Memory B cell (primary cell): ENCODE measurements at regions not wholly inside any gene's neighbourhood (a gene's known extent, or its start where the extent isn't known, plus 50 kb on each side); places are given as distances from the start of the nearest gene placed in this dataset.
"Not testable (repeated sequence)": the region's sequence is repeated elsewhere in the genome, so short reads cannot be mapped to it uniquely, and the experiment has no call there.

Experiments used
- ATAC-seq: fragments of 150-1000 bp; cut with Tn5 transposase; 2 replicates; pipeline ENCODE4 v1.10.0; 2021; ENCODE audit warnings: low read depth, mild to moderate bottlenecking, moderate library complexity
- DNase-seq, 2 donors: peaks; one replicate each; pipeline ENCODE4 v3.0.0; 2022; ENCODE audit warnings: low spot score in 2 of 2
- H3K27ac Mint-ChIP-seq: one replicate; pipeline ENCODE4 v1.8.0; 2022; ENCODE audit warnings: mild to moderate bottlenecking, moderate library complexity, mixed read lengths
- H3K27me3 Mint-ChIP-seq: one replicate; pipeline ENCODE4 v1.8.0; 2022; ENCODE audit warnings: mixed read lengths
- H3K36me3 Mint-ChIP-seq: one replicate; pipeline ENCODE4 v1.8.0; 2022; ENCODE audit warnings: mild to moderate bottlenecking, mixed read lengths
- H3K4me1 Mint-ChIP-seq: one replicate; pipeline ENCODE4 v1.8.0; 2022; ENCODE audit warnings: mixed read lengths
- H3K4me3 Mint-ChIP-seq: one replicate; pipeline ENCODE4 v1.8.0; 2022; ENCODE audit warnings: mild to moderate bottlenecking, moderate library complexity, mixed read lengths
- H3K9me3 Mint-ChIP-seq: one replicate; pipeline ENCODE4 v1.8.0; 2022; ENCODE audit warnings: mixed read lengths

DNA sequence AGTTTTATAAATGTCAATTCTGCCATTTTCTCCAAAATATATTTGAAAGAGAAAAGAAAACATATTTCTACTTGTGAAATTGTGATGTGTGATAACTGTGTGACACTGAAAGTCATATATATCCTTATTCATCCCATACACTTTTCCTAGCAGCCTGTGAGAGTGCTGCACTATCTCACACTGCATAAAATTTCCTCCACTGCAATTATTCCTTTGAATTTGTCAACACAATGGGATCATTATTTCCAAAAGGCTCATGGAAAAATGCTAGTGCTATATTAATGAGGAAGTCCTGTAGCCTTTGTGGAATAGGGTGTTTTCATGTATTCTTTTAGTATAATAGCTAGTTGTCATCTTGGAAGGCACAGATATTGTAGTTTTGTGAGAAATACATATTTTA lies 504.1 kb downstream of the RPL10L start:
- ATAC-seq, result no peak
- H3K27me3 Mint-ChIP-seq, result no peaks in the 10 kb centered on the region
- H3K36me3 Mint-ChIP-seq, result no peaks in the 10 kb centered on the region
- H3K27ac Mint-ChIP-seq, result no peak overlapping the region
- no peak for DNase-seq
- no peaks in the 10 kb centered on the region for H3K4me1 Mint-ChIP-seq
- H3K4me3 Mint-ChIP-seq, result no peak overlapping the region
- H3K9me3 Mint-ChIP-seq, result peaks cover 12% of the 10 kb centered on the region

DNA sequence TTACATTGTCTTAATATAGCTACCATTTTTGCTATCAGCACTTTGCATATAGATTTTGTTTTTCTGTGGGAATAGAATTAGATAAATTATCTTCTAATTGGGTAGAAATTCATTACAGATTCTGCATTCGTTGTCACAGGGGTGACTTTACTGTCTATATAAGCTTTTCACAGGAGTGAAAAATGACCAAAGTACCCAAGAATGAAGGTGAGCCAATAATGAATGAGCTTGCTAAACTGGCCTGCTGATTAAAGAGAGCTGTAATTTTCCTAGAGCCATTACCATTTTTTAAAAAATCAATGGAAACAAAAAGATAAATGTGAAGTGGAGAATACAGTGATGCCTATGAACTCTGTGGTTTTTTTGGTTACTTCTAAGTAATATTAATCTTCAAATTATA lies 504.6 kb downstream of the RPL10L start:
- DNase-seq, result no peak
- H3K4me3 Mint-ChIP-seq, result no peak overlapping the region
- H3K36me3 Mint-ChIP-seq, result no peaks in the 10 kb centered on the region
- H3K9me3 Mint-ChIP-seq, result peaks cover 12% of the 10 kb centered on the region
- H3K27me3 Mint-ChIP-seq, result no peaks in the 10 kb centered on the region
- ATAC-seq, result no peak
- no peak overlapping the region for H3K27ac Mint-ChIP-seq
- no peaks in the 10 kb centered on the region for H3K4me1 Mint-ChIP-seq

DNA sequence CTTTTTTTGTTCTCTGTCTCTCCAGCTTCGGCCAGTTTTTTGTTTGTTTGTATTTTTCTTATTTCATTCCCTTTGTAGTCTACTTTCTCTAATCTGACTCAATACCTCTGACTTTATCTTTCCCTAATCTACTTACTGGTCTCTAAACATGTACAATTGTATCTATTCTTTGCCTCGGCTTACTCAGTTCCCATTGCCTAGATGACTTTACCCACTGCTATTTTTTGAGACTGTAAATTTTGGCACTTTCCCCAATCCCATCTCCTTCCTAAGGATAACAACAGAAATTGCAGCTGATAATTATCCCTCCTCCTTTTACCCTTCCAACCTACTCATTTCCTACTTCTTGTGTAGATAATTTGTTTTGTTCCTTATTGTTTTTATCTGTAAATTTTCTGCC lies 511.1 kb downstream of the RPL10L start:
- no peak for ATAC-seq
- H3K4me1 Mint-ChIP-seq, result no peaks in the 10 kb centered on the region
- no peak overlapping the region for H3K4me3 Mint-ChIP-seq
- no peak for DNase-seq
- no peak overlapping the region for H3K27ac Mint-ChIP-seq
- H3K27me3 Mint-ChIP-seq, result no peaks in the 10 kb centered on the region
- H3K9me3 Mint-ChIP-seq, result peaks cover 8% of the 10 kb centered on the region
- H3K36me3 Mint-ChIP-seq, result no peaks in the 10 kb centered on the region

DNA sequence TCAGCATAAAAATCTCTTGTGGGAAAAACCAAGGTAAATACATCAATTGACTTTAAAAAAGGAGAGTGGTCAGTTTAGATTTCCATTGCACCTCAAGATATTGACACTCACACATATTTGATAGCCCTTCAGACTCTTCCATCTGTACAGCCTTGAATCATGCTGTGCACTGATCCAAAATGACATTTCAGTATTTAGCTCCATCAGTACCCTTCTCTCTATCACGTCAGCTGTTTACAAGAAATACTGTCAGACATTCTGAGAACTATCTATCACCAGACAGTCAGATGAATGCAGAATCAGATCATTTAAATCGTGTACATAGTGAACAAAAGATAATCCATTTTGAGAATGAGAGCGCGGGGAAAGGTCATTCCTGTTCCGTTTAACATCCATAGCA lies 511.9 kb downstream of the RPL10L start:
- H3K36me3 Mint-ChIP-seq, result no peaks in the 10 kb centered on the region
- H3K27ac Mint-ChIP-seq, result no peak overlapping the region
- peaks cover 6% of the 10 kb centered on the region for H3K9me3 Mint-ChIP-seq
- ATAC-seq, result no peak
- no peaks in the 10 kb centered on the region for H3K27me3 Mint-ChIP-seq
- no peak overlapping the region for H3K4me3 Mint-ChIP-seq
- DNase-seq, result no peak
- no peaks in the 10 kb centered on the region for H3K4me1 Mint-ChIP-seq

DNA sequence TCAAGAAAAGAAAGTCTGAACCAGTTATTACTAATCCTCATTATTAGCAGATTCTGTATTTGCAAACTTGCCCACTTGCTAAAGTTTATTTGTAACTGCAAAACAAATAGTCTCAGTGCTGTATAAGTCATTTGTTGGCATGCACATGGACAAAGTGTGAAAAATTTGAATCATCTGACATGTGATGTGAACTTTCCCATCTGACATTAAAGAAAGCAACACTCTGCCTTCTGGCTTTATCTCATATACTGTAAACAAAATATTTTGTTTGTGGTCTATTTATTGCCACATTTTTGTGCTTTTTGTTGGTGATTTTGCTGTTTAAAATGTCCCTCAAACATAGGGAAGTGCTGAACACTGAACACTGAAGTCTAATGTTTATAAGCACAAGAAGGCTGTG lies 513.8 kb downstream of the RPL10L start:
- ATAC-seq (no peak), DNase-seq (no peak)
- no peaks in the 10 kb centered on the region for H3K27me3 Mint-ChIP-seq
- H3K9me3 Mint-ChIP-seq, result peaks cover 8% of the 10 kb centered on the region
- H3K4me1 Mint-ChIP-seq, result no peaks in the 10 kb centered on the region
- H3K4me3 Mint-ChIP-seq, result no peak overlapping the region
- H3K36me3 Mint-ChIP-seq, result no peaks in the 10 kb centered on the region
- no peak overlapping the region for H3K27ac Mint-ChIP-seq

DNA sequence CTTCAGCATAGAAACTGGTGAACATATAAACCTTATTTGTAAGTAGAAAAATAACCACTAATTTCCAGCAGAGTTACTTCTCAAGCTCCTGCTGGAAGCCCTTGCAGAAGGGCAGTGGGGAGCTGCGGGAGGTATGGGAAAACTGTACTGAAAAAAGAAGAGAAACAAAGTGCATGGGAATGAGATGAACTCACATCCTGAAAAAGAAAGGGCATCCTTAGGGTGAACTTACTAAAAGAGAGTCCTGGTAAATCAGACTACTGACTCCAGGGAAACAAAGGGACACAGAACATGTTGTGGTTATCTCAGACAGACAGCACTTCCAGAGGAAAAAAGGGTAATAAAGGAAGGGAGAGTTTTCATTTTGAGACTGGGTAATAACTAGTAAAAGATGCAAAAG lies 515.1 kb downstream of the RPL10L start:
- H3K36me3 Mint-ChIP-seq, result no peaks in the 10 kb centered on the region
- H3K27ac Mint-ChIP-seq, result no peak overlapping the region
- no peak for DNase-seq
- H3K27me3 Mint-ChIP-seq, result no peaks in the 10 kb centered on the region
- ATAC-seq, result no peak
- H3K4me3 Mint-ChIP-seq, result no peak overlapping the region
- H3K4me1 Mint-ChIP-seq, result no peaks in the 10 kb centered on the region
- H3K9me3 Mint-ChIP-seq, result peaks cover 8% of the 10 kb centered on the region

GRCh38 chr14:46108228-46108627 lies 543.4 kb downstream of the RPL10L start:
- Mint-ChIP-seq H3K4me3 (no peak overlapping the region), H3K4me1 (no peaks in the 10 kb centered on the region), H3K27ac (no peak overlapping the region), H3K27me3 (no peaks in the 10 kb centered on the region), H3K9me3 (peaks cover 16% of the 10 kb centered on the region), H3K36me3 (no peaks in the 10 kb centered on the region)
- DNase-seq, result no peak
- ATAC-seq, result no peak

- not testable (repeated sequence) for H3K27me3 Mint-ChIP-seq, H3K27ac Mint-ChIP-seq, H3K36me3 Mint-ChIP-seq, DNase-seq, H3K4me3 Mint-ChIP-seq, H3K9me3 Mint-ChIP-seq, ATAC-seq, H3K4me1 Mint-ChIP-seq
Measured at GRCh38 chr14:46100901-46101300, 550.7 kb downstream of the RPL10L start.

DNA sequence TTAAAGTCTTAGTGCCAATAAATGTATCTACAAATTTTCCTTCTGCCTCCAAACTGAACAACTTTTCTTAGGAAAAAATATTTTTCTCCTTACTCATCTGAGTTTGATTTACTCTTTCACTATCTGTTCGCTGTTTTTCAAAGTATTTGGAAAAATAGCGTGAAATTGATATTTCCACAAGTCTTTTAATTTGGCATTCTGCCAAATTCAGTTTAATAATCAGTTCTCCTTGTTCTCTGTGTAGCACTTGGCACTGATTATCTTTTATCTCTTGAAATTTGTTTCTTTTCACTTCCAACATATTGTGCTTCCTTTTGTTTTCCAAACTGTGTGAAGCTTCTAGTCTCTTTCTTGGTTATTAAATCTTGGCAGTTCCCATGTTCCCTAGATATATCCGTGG lies 559.8 kb downstream of the RPL10L start:
- ATAC-seq (no peak), DNase-seq (no peak)
- H3K27ac Mint-ChIP-seq, result no peak overlapping the region
- H3K36me3 Mint-ChIP-seq, result no peaks in the 10 kb centered on the region
- H3K27me3 Mint-ChIP-seq, result no peaks in the 10 kb centered on the region
- no peaks in the 10 kb centered on the region for H3K4me1 Mint-ChIP-seq
- no peaks in the 10 kb centered on the region for H3K9me3 Mint-ChIP-seq
- H3K4me3 Mint-ChIP-seq, result no peak overlapping the region

DNA sequence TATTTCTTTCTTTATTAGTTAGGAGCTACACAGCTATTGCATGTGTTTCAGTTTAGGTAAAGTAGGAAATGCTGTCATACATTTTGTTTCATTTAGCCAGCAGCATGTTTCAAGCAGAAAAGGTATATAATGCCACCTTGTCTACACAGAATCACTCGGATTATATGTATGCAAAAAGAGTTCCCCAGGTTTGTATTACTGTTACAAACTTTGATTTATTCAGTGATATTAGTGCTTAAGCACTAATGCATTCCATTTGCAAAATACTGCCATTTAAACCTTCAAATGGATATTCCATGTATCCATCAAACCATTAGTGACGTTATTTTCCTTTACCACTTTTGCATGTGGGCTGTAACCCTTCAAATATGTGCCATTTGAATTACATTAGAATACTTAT lies 564.0 kb downstream of the RPL10L start:
- ATAC-seq, result no peak
- Mint-ChIP-seq H3K27me3 (no peaks in the 10 kb centered on the region), H3K36me3 (no peaks in the 10 kb centered on the region), H3K4me3 (no peak overlapping the region), H3K9me3 (peaks cover 2% of the 10 kb centered on the region), H3K27ac (no peak overlapping the region), H3K4me1 (no peaks in the 10 kb centered on the region)
- DNase-seq, result no peak

GRCh38 chr14:46074061-46074460 lies 577.5 kb downstream of the RPL10L start:
- Mint-ChIP-seq H3K9me3 (no peaks in the 10 kb centered on the region), H3K4me3 (no peak overlapping the region)
- no peak for ATAC-seq

GRCh38 chr14:46063872-46064271 lies 587.7 kb downstream of the RPL10L start:
- no peaks in the 10 kb centered on the region for H3K27me3 Mint-ChIP-seq
- no peak overlapping the region for H3K4me3 Mint-ChIP-seq
- H3K27ac Mint-ChIP-seq, result no peak overlapping the region
- no peak for DNase-seq
- no peaks in the 10 kb centered on the region for H3K4me1 Mint-ChIP-seq
- peaks cover 2% of the 10 kb centered on the region for H3K9me3 Mint-ChIP-seq
- H3K36me3 Mint-ChIP-seq, result no peaks in the 10 kb centered on the region
- no peak for ATAC-seq

More at GRCh38 chr14:46074061-46074460, 577.5 kb downstream of the RPL10L start:
- Mint-ChIP-seq H3K27me3 (no peaks in the 10 kb centered on the region), H3K4me1 (no peaks in the 10 kb centered on the region), H3K36me3 (no peaks in the 10 kb centered on the region), H3K27ac (no peak overlapping the region)
- no peak for DNase-seq

- Mint-ChIP-seq H3K4me3 (no peak overlapping the region), H3K27ac (no peak overlapping the region), H3K9me3 (peaks cover 4% of the 10 kb centered on the region), H3K27me3 (no peaks in the 10 kb centered on the region), H3K4me1 (no peaks in the 10 kb centered on the region), H3K36me3 (no peaks in the 10 kb centered on the region)
- no peak for ATAC-seq
- no peak for DNase-seq
Measured at GRCh38 chr14:46058964-46059563, 592.5 kb downstream of the RPL10L start.

DNA sequence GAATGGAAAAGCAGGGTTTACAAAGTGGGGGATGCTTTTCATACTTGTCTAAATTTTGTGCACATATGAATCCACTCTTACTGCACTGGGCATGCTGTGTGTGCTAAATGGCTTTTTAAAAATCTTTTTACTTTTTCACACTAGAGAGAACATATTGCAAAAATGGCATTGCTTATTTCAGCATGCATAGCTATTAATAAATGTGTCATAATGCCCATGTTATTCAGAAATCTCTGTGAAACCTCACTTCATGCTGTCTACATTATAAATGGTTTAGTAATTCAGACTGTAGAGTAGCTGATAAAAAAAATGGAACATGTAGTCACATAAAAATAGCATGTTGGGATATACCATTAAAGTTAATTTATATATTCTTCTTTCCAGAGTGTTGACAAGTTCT lies 593.8 kb downstream of the RPL10L start:
- Mint-ChIP-seq H3K27me3 (no peaks in the 10 kb centered on the region), H3K4me1 (no peaks in the 10 kb centered on the region)

DNA sequence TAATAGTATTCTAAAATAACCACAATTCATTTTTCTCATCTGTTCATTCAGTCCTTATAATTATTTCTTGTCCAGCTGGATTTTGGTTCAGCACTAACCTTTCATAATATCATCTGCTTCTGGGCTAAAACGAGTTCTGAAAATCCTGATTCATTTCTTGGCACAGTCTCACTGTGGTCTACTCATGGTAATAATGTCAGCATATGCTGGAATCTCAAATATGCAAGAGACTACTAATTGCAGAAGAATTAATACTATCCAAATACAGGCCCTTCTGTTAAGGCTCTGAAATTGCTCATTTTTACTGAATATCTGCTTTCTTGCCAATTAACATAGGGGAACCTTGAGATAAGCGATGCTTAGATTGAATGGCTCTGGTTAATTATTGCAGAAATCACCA lies 597.1 kb downstream of the RPL10L start:
- Mint-ChIP-seq H3K4me1 (no peaks in the 10 kb centered on the region), H3K27me3 (no peaks in the 10 kb centered on the region), H3K9me3 (peaks cover 4% of the 10 kb centered on the region), H3K36me3 (no peaks in the 10 kb centered on the region), H3K27ac (no peak overlapping the region), H3K4me3 (no peak overlapping the region)
- ATAC-seq (no peak), DNase-seq (no peak)

More for the DNA sequence above, 593.8 kb downstream of the RPL10L start:
- DNase-seq (no peak), ATAC-seq (no peak)
- Mint-ChIP-seq H3K27ac (no peak overlapping the region), H3K36me3 (no peaks in the 10 kb centered on the region), H3K4me3 (no peak overlapping the region), H3K9me3 (peaks cover 4% of the 10 kb centered on the region)
